Stomach (tissue), 4 donors: ENCODE measurements at regions not wholly inside any gene's neighbourhood (a gene's known extent, or its start where the extent isn't known, plus 50 kb on each side); places are given as distances from the start of the nearest gene placed in this dataset.

ENCODE experiments used
- EP300 ChIP-seq: sonication (generic); formaldehyde crosslinking; IDR thresholded peaks from one replicate; pipeline ENCODE4 v1.6.1; 2017; ENCODE audit warnings: antibody characterized with exemption
- POLR2A ChIP-seq, 4 donors: fragments of 450-650 bp; IDR thresholded peaks; one replicate each; pipeline ENCODE4 v1.6.1; 2016; ENCODE audit warnings: antibody characterized with exemption in 4 of 4, control low read depth in 2 of 4, mild to moderate bottlenecking in 1 of 4, moderate library complexity in 1 of 4
- TF ChIP-seq, protein P1 (sequence below), 7 experiments: fragments of 450-650 bp in 4 of 7; fragments of 200-600 bp in 3 of 7; sonication (generic) in 3 of 7; IDR thresholded peaks; one replicate each; pipeline ENCODE4 v1.5.1; 2016 to 2019; ENCODE audit warnings: antibody characterized with exemption in 7 of 7, control low read depth in 2 of 7, mild to moderate bottlenecking in 1 of 7

- TF ChIP-seq, protein P1, sequence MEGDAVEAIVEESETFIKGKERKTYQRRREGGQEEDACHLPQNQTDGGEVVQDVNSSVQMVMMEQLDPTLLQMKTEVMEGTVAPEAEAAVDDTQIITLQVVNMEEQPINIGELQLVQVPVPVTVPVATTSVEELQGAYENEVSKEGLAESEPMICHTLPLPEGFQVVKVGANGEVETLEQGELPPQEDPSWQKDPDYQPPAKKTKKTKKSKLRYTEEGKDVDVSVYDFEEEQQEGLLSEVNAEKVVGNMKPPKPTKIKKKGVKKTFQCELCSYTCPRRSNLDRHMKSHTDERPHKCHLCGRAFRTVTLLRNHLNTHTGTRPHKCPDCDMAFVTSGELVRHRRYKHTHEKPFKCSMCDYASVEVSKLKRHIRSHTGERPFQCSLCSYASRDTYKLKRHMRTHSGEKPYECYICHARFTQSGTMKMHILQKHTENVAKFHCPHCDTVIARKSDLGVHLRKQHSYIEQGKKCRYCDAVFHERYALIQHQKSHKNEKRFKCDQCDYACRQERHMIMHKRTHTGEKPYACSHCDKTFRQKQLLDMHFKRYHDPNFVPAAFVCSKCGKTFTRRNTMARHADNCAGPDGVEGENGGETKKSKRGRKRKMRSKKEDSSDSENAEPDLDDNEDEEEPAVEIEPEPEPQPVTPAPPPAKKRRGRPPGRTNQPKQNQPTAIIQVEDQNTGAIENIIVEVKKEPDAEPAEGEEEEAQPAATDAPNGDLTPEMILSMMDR (IDR thresholded peaks at IDR 0.05), result no peak
- TF ChIP-seq POLR2A (IDR thresholded peaks at IDR 0.05) (no peak), EP300 (no peak)
Measured at GRCh38 chr14:86311151-86311550, 781.2 kb downstream of the FLRT2 start.
